IMR-90 (cell line): ENCODE measurements at regions not wholly inside any gene's neighbourhood (a gene's known extent, or its start where the extent isn't known, plus 50 kb on each side); places are given as distances from the start of the nearest gene placed in this dataset.

Experiments used
- ATAC-seq: fragments of 200-7000 bp; cut with Tn5 transposase; 2 replicates; pipeline ENCODE4 v1.9.1; 2020; ENCODE audit warnings: low read depth, mild to moderate bottlenecking, moderate library complexity
- BruUV-seq: library from RNA; stranded (reverse); fragments of 400-500 nt; replicated peaks from 2 replicates; lab custom pipeline; 2021; lab: Mats Ljungman, UMichigan
- CTCF ChIA-PET: fragments of 300-600 bp; formaldehyde crosslinking; extraction: SDS; loops from one replicate; lab custom pipeline; 2021; ENCODE audit warnings: antibody characterized with exemption; lab: Yijun Ruan, JAX
- POLR2A ChIA-PET: fragments of 300-600 bp; sonication (Branson Sonifier 250); formaldehyde crosslinking; loops from one replicate; lab custom pipeline; 2022; ENCODE audit warnings: antibody characterized with exemption; ENCODE audit not compliant: unreplicated experiment; lab: Charles Lee
- DNase-seq: peaks from one replicate; pipeline ENCODE4 v3.0.0; 2013
- H2AFZ ChIP-seq: replicated peaks from 2 replicates; pipeline ENCODE3; 2013; ENCODE audit warnings: low read length, mild to moderate bottlenecking; ENCODE audit not compliant: poor library complexity
- H2AK5ac ChIP-seq: 2 replicates; pipeline ENCODE4 v1.6.1; 2013; ENCODE audit warnings: low read depth, low read length, inconsistent platforms
- H2AK9ac ChIP-seq: replicated peaks from 2 replicates; pipeline ENCODE3; 2013; ENCODE audit warnings: mild to moderate bottlenecking, low read depth, low read length, moderate library complexity; ENCODE audit not compliant: poor library complexity
- H2BK120ac ChIP-seq: 2 replicates; pipeline ENCODE4 v1.6.1; 2013; ENCODE audit warnings: low read depth, low read length, inconsistent platforms
- H2BK15ac ChIP-seq: 3 replicates; pipeline ENCODE4 v1.6.1; 2013; ENCODE audit warnings: low read depth, low read length, inconsistent platforms
- H2BK20ac ChIP-seq: 2 replicates; pipeline ENCODE4 v1.6.1; 2013; ENCODE audit warnings: low read depth, mild to moderate bottlenecking, inconsistent platforms, low read length, moderate library complexity
- H2BK5ac ChIP-seq: 2 replicates; pipeline ENCODE4 v1.6.1; 2013; ENCODE audit warnings: mild to moderate bottlenecking, low read depth, low read length, inconsistent platforms; ENCODE audit not compliant: poor library complexity, severe bottlenecking
- H3K14ac ChIP-seq: replicated peaks from 2 replicates; pipeline ENCODE4 v1.6.1; 2013; ENCODE audit warnings: low read depth, low read length, inconsistent platforms
- H3K18ac ChIP-seq: 2 replicates; pipeline ENCODE4 v1.6.1; 2013; ENCODE audit warnings: low read depth, low read length, control low read depth
- H3K23ac ChIP-seq: 2 replicates; pipeline ENCODE4 v1.6.1; 2013; ENCODE audit warnings: low read depth, low read length, inconsistent platforms
- H3K27ac ChIP-seq: 2 replicates; pipeline ENCODE4 v1.5.1; 2013; ENCODE audit warnings: mild to moderate bottlenecking, control low read depth, low read length; ENCODE audit not compliant: insufficient read depth
- H3K27me3 ChIP-seq: 2 replicates; pipeline ENCODE4 v1.6.1; 2013; ENCODE audit warnings: low read length; ENCODE audit not compliant: control insufficient read depth, insufficient read depth
- H3K36me3 ChIP-seq: 2 replicates; pipeline ENCODE4 v1.6.1; 2013; ENCODE audit warnings: low read length, mixed read lengths; ENCODE audit not compliant: control insufficient read depth, insufficient read depth
- H3K4ac ChIP-seq: 2 replicates; pipeline ENCODE4 v1.6.1; 2013; ENCODE audit warnings: low read depth, low read length, inconsistent platforms
- H3K4me1 ChIP-seq: 2 replicates; pipeline ENCODE4 v1.6.1; 2013; ENCODE audit warnings: low read length, mixed read lengths; ENCODE audit not compliant: control insufficient read depth, insufficient read depth
- H3K4me2 ChIP-seq: 2 replicates; pipeline ENCODE4 v1.6.1; 2013; ENCODE audit warnings: low read depth, mild to moderate bottlenecking, control low read depth, low read length, moderate library complexity
- H3K4me3 ChIP-seq: 2 replicates; pipeline ENCODE4 v1.5.1; 2013; ENCODE audit warnings: low read depth, mild to moderate bottlenecking, control low read depth, low read length, moderate library complexity; ENCODE audit not compliant: insufficient read depth
- H3K56ac ChIP-seq: 2 replicates; pipeline ENCODE4 v1.6.1; 2013; ENCODE audit warnings: low read length, inconsistent platforms; ENCODE audit not compliant: insufficient read depth; ENCODE audit errors: extremely low read depth
- H3K79me1 ChIP-seq, 2 experiments: 2 replicates each; pipeline ENCODE4 v1.6.1; 2013; ENCODE audit warnings: low read length in 2 of 2, inconsistent platforms in 1 of 2, low read depth in 1 of 2
- H3K9ac ChIP-seq: 2 replicates; pipeline ENCODE4 v1.6.1; 2013; ENCODE audit warnings: low read depth, low read length, control low read depth
- H3K9me1 ChIP-seq: 2 replicates; pipeline ENCODE4 v1.6.1; 2013; ENCODE audit warnings: low read length, inconsistent platforms; ENCODE audit not compliant: insufficient read depth
- H3K9me3 ChIP-seq: 2 replicates; pipeline ENCODE4 v1.6.1; 2013; ENCODE audit warnings: low read length; ENCODE audit not compliant: control insufficient read depth, insufficient read depth
- H4K20me1 ChIP-seq: 2 replicates; pipeline ENCODE4 v1.6.1; 2013; ENCODE audit warnings: low read length, inconsistent platforms; ENCODE audit not compliant: insufficient read depth
- H4K5ac ChIP-seq: 2 replicates; pipeline ENCODE4 v1.6.1; 2013; ENCODE audit warnings: mild to moderate bottlenecking, low read depth, low read length, control low read depth
- H4K8ac ChIP-seq, 2 experiments: 2 replicates each; pipeline ENCODE4 v1.6.1; 2013; ENCODE audit warnings: low read depth in 2 of 2, low read length in 2 of 2, control low read depth in 1 of 2, inconsistent platforms in 1 of 2
- H4K91ac ChIP-seq: 2 replicates; pipeline ENCODE4 v1.6.1; 2013; ENCODE audit warnings: low read depth, low read length, inconsistent platforms; ENCODE audit not compliant: insufficient read depth
- BHLHE40 ChIP-seq: fragments of 150-350 bp; IDR thresholded peaks from 2 replicates; pipeline ENCODE4 v1.6.1; 2016; ENCODE audit warnings: mild to moderate bottlenecking, low read depth, low read length
- CEBPB ChIP-seq: IDR thresholded peaks from 2 replicates; pipeline ENCODE4 v1.6.1; 2012; ENCODE audit warnings: low read depth, low read length, improper control_type of control experiment
- CHD1 ChIP-seq: IDR thresholded peaks from 2 replicates; pipeline ENCODE4 v1.6.1; 2012; ENCODE audit warnings: low read depth, low read length, improper control_type of control experiment
- FOS ChIP-seq: fragments of 150-350 bp; IDR thresholded peaks from 2 replicates; pipeline ENCODE4 v1.6.1; 2016; ENCODE audit warnings: low read depth, low read length
- MAFK ChIP-seq: IDR thresholded peaks from 2 replicates; pipeline ENCODE4 v1.6.1; 2012; ENCODE audit warnings: low read depth, low read length, improper control_type of control experiment
- MAZ ChIP-seq: IDR thresholded peaks from 2 replicates; pipeline ENCODE4 v1.6.1; 2012; ENCODE audit warnings: low read depth, mild to moderate bottlenecking, low read length, improper control_type of control experiment, moderate library complexity, borderline replicate concordance
- MXI1 ChIP-seq: IDR thresholded peaks from 2 replicates; pipeline ENCODE4 v1.6.1; 2012; ENCODE audit warnings: low read depth, mild to moderate bottlenecking, low read length, moderate library complexity, borderline replicate concordance
- NFE2L2 ChIP-seq: fragments of 150-350 bp; IDR thresholded peaks from 2 replicates; pipeline ENCODE4 v1.6.1; 2016; ENCODE audit warnings: low read depth, mild to moderate bottlenecking, low read length
- POLR2A ChIP-seq: IDR thresholded peaks from 2 replicates; pipeline ENCODE4 v1.6.1; 2012; ENCODE audit warnings: mild to moderate bottlenecking, low read depth, low read length
- RAD21 ChIP-seq: IDR thresholded peaks from 2 replicates; pipeline ENCODE4 v1.6.1; 2012; ENCODE audit warnings: low read length, improper control_type of control experiment
- RCOR1 ChIP-seq: IDR thresholded peaks from 2 replicates; pipeline ENCODE4 v1.6.1; 2012; ENCODE audit warnings: mild to moderate bottlenecking, low read length, improper control_type of control experiment; ENCODE audit not compliant: insufficient replicate concordance
- RFX5 ChIP-seq: IDR thresholded peaks from 2 replicates; pipeline ENCODE4 v1.8.0; 2012; ENCODE audit warnings: low read depth, mild to moderate bottlenecking, low read length, moderate library complexity
- SMC3 ChIP-seq: fragments of 150-350 bp; IDR thresholded peaks from 2 replicates; pipeline ENCODE4 v1.6.1; 2016; ENCODE audit warnings: low read depth, mild to moderate bottlenecking, antibody characterized with exemption, low read length, moderate library complexity
- USF2 ChIP-seq: fragments of 150-350 bp; IDR thresholded peaks from 2 replicates; pipeline ENCODE4 v1.6.1; 2017; ENCODE audit warnings: mild to moderate bottlenecking, antibody characterized with exemption, low read length, low read depth
- WGBS, 2 experiments: methylation state at CpG; one replicate each; pipeline versions ENCODE4 v1.1.5 to v1.1.7; 2013; ENCODE audit warnings: missing lambda C conversion rate in 2 of 2; ENCODE audit not compliant: insufficient read length in 1 of 2; ENCODE audit errors: extremely low coverage in 2 of 2; 5-methylcytosine and 5-hydroxymethylcytosine counted together
- dilution Hi-C: fragments of 300-500 bp; cut with HindIII; formaldehyde crosslinking; loops from one replicate; pipeline ENCODE4 v1.14.3; 2018; ENCODE audit warnings: low sequenced_read_pairs; ENCODE audit not compliant: unreplicated experiment
- in situ Hi-C: fragments of 300-500 bp; cut with MboI; formaldehyde crosslinking; loops from 3 replicates; pipeline ENCODE4 v1.14.3; 2019; ENCODE audit warnings: low sequenced_read_pairs, inconsistent platforms, mixed read lengths
- intact Hi-C: fragments of 100-400 bp; cut with micrococcal nuclease; formaldehyde crosslinking; loops from 2 replicates; pipeline ENCODE4 v1.10.0; 2022
- TF ChIP-seq, protein P1 (sequence below): fragments of 150-350 bp; IDR thresholded peaks from 2 replicates; pipeline ENCODE4 v1.6.1; 2016; ENCODE audit warnings: low read depth, mild to moderate bottlenecking, low read length, moderate library complexity, borderline replicate concordance
- TF ChIP-seq, protein P2 (sequence below): conservative IDR thresholded peaks from 2 replicates; pipeline ENCODE4 v1.5.1; 2012; ENCODE audit warnings: mild to moderate bottlenecking, low read depth, low read length, improper control_type of control experiment

DNA sequence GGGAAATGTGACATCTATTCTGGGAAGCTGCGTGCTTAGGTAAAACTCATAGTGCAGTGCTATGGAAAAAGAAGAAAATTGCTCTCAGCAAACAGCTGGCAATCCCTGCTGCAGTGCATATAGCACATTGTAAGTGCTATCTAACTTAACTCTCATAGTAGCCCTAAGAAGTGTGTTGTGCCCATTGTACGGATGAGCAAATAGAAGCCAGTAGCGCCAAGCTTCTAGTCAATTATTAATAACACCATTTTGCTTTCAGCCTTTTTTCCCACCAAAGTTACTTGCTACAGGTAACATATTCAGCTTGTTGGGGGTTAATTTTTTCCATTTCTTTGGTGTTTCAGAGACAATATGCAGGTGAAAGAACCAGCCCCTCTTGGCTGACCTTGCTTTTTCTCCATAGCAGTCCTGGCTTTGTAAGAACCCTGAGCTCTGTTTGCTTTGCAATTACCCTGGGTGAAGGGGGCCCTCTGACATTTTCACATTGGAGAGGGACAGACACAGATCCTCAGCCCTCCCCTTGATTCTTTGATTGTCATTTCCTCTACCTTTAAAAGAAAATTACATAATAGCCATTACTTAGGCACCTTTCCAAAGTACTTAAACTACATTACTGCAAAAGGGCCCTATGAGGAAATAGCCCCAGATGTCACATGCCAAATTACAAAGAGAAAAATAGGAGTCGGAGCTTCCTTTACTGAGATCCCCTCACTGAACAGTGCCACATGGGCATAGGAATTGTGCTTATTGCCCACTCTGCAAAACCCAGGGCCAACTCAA lies 576.2 kb upstream of the TBX3 start:
- Histone ChIP-seq H3K56ac (no peak overlapping the region), H3K18ac (no peak overlapping the region), H4K91ac (no peak overlapping the region), H2AK5ac (no peak overlapping the region), H3K4me1 (no peaks in the 10 kb centered on the region), H4K8ac (no peak overlapping the region), H2AFZ (no peak overlapping the region), H2AK9ac (no peak overlapping the region), H3K27ac (no peak overlapping the region), H3K27me3 (peaks cover 4% of the 10 kb centered on the region; the same call in 1 of the 2 replicates), H4K5ac (no peak overlapping the region), H3K9me3 (no peaks in the 10 kb centered on the region), H3K4ac (no peak overlapping the region), H3K9ac (no peak overlapping the region), H3K9me1 (no peaks in the 10 kb centered on the region), H3K14ac (no peak overlapping the region), H2BK15ac (no peak overlapping the region), H2BK5ac (no peak overlapping the region), H3K23ac (no peak overlapping the region), H2BK120ac (no peak overlapping the region), H3K36me3 (no peaks in the 10 kb centered on the region), H3K79me1 (no peaks in the 10 kb centered on the region), H3K4me3 (no peak overlapping the region), H2BK20ac (no peak overlapping the region), H4K20me1 (no peaks in the 10 kb centered on the region), H3K4me2 (no peak overlapping the region)
- in situ Hi-C loops: no loop called here
- dilution Hi-C loops: no loop called here
- no peak for ATAC-seq
- WGBS, 2 experiments: no CpG with 5 or more reads among the region's 4 CpGs
- BruUV-seq: no TSS peak
- intact Hi-C loops: no loop called here
- CTCF ChIA-PET: interaction anchor here (0.6 kb wide), 1 partner anchor 892 kb away, joined by 4 read pairs; no protein-coding TSS in a partner anchor
- no peak for TF ChIP-seq SMC3
- TF ChIP-seq POLR2A: no peak
- TF ChIP-seq USF2: no peak
- TF ChIP-seq, protein P1, sequence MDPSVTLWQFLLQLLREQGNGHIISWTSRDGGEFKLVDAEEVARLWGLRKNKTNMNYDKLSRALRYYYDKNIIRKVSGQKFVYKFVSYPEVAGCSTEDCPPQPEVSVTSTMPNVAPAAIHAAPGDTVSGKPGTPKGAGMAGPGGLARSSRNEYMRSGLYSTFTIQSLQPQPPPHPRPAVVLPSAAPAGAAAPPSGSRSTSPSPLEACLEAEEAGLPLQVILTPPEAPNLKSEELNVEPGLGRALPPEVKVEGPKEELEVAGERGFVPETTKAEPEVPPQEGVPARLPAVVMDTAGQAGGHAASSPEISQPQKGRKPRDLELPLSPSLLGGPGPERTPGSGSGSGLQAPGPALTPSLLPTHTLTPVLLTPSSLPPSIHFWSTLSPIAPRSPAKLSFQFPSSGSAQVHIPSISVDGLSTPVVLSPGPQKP: no peak
- TF ChIP-seq RAD21: no peak
- no peak for TF ChIP-seq BHLHE40
- TF ChIP-seq MAFK: no peak
- TF ChIP-seq NFE2L2: no peak
- TF ChIP-seq, protein P2, sequence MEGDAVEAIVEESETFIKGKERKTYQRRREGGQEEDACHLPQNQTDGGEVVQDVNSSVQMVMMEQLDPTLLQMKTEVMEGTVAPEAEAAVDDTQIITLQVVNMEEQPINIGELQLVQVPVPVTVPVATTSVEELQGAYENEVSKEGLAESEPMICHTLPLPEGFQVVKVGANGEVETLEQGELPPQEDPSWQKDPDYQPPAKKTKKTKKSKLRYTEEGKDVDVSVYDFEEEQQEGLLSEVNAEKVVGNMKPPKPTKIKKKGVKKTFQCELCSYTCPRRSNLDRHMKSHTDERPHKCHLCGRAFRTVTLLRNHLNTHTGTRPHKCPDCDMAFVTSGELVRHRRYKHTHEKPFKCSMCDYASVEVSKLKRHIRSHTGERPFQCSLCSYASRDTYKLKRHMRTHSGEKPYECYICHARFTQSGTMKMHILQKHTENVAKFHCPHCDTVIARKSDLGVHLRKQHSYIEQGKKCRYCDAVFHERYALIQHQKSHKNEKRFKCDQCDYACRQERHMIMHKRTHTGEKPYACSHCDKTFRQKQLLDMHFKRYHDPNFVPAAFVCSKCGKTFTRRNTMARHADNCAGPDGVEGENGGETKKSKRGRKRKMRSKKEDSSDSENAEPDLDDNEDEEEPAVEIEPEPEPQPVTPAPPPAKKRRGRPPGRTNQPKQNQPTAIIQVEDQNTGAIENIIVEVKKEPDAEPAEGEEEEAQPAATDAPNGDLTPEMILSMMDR: no peak
- no peak for TF ChIP-seq CEBPB
- TF ChIP-seq FOS: no peak
- TF ChIP-seq CHD1: no peak
- TF ChIP-seq RFX5: no peak
- TF ChIP-seq MAZ: no peak
- no peak for TF ChIP-seq RCOR1
- no peak for TF ChIP-seq MXI1
- no peak for DNase-seq
- POLR2A ChIA-PET: no interaction called here
